ENCODE measurements at regions not wholly inside any gene's neighbourhood (a gene's known extent, or its start where the extent isn't known, plus 50 kb on each side); places are given as distances from the start of the nearest gene placed in this dataset.

DNA sequence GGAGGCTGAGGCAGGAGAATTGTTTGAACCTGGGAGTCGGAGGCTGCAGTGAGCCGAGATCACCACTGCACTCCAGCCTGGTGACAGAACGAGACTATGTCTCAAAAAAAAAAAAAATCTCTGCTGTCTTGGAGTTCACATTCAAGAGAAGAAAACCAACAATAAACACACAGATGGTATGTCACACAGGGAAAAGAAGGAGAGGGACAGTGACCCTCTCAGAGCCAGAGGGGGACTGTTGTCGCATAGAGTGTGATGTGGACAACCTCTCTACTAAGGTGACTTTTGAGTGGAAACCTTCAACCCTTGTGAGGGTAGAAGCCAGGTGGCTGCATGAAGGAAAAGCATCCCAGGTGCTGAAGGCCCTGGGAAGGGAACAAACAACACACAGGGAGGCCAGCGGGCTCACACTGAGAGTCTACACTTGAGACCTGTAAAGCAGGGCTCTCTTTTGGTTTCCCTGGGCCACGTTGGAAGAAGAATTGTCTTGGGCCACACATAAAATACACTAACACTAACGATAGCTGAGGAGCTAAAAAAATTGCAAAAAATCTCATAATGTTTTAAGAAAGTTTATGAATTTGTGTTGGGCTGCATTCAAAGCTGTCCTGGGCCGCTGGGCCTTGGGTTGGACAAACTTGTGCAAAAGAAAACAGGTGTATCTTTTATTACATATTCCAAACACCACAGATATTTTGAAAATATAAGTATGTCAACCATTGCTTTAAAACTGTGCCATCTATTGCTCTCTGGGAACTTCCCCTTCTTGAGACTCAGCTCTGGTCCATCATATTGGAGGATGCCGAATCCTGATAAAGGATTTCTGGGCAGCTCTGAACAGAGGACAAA, 136.0 kb downstream of the DDX1 start:
- TF ChIP-seq TCF4 (CRISPR knock-in tag; IDR thresholded peaks at IDR 0.05; ENCODE audit: borderline replicate concordance) (no peak), RARB (CRISPR knock-in tag; IDR thresholded peaks at IDR 0.05) (no peak), ZFP30 (CRISPR knock-in tag; IDR thresholded peaks at IDR 0.05) (no peak), OSR1 (CRISPR knock-in tag; IDR thresholded peaks at IDR 0.05) (no peak), ESRRG (CRISPR knock-in tag; IDR thresholded peaks at IDR 0.05) (no peak), PPARA (CRISPR knock-in tag; IDR thresholded peaks at IDR 0.05; ENCODE audit: borderline replicate concordance) (no peak), ISL1 (CRISPR knock-in tag; IDR thresholded peaks at IDR 0.05) (no peak), CSDC2 (CRISPR knock-in tag; IDR thresholded peaks at IDR 0.05) (no peak), ZFP3 (CRISPR knock-in tag; IDR thresholded peaks at IDR 0.05) (no peak), ARNTL (CRISPR knock-in tag; IDR thresholded peaks at IDR 0.05; ENCODE audit: borderline replicate concordance, low read depth) (no peak), ZNF565 (CRISPR knock-in tag; conservative IDR thresholded peaks at IDR 0.05; ENCODE audit: low read depth) (no peak), ZNF70 (CRISPR knock-in tag; IDR thresholded peaks at IDR 0.05) (no peak), ZC3H10 (CRISPR knock-in tag; IDR thresholded peaks at IDR 0.05) (no peak), SNAI2 (CRISPR knock-in tag; IDR thresholded peaks at IDR 0.05) (no peak)
- TF ChIP-seq, protein P1, sequence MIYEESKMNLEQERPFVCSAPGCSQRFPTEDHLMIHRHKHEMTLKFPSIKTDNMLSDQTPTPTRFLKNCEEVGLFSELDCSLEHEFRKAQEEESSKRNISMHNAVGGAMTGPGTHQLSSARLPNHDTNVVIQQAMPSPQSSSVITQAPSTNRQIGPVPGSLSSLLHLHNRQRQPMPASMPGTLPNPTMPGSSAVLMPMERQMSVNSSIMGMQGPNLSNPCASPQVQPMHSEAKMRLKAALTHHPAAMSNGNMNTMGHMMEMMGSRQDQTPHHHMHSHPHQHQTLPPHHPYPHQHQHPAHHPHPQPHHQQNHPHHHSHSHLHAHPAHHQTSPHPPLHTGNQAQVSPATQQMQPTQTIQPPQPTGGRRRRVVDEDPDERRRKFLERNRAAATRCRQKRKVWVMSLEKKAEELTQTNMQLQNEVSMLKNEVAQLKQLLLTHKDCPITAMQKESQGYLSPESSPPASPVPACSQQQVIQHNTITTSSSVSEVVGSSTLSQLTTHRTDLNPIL (CRISPR knock-in tag; IDR thresholded peaks at IDR 0.05; ENCODE audit: low read depth), result no peak
- TF ChIP-seq, protein P2, sequence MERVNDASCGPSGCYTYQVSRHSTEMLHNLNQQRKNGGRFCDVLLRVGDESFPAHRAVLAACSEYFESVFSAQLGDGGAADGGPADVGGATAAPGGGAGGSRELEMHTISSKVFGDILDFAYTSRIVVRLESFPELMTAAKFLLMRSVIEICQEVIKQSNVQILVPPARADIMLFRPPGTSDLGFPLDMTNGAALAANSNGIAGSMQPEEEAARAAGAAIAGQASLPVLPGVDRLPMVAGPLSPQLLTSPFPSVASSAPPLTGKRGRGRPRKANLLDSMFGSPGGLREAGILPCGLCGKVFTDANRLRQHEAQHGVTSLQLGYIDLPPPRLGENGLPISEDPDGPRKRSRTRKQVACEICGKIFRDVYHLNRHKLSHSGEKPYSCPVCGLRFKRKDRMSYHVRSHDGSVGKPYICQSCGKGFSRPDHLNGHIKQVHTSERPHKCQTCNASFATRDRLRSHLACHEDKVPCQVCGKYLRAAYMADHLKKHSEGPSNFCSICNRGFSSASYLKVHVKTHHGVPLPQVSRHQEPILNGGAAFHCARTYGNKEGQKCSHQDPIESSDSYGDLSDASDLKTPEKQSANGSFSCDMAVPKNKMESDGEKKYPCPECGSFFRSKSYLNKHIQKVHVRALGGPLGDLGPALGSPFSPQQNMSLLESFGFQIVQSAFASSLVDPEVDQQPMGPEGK (CRISPR knock-in tag; IDR thresholded peaks at IDR 0.05; ENCODE audit: borderline replicate concordance), result no peak
- ATAC-seq, result no peak

DNA sequence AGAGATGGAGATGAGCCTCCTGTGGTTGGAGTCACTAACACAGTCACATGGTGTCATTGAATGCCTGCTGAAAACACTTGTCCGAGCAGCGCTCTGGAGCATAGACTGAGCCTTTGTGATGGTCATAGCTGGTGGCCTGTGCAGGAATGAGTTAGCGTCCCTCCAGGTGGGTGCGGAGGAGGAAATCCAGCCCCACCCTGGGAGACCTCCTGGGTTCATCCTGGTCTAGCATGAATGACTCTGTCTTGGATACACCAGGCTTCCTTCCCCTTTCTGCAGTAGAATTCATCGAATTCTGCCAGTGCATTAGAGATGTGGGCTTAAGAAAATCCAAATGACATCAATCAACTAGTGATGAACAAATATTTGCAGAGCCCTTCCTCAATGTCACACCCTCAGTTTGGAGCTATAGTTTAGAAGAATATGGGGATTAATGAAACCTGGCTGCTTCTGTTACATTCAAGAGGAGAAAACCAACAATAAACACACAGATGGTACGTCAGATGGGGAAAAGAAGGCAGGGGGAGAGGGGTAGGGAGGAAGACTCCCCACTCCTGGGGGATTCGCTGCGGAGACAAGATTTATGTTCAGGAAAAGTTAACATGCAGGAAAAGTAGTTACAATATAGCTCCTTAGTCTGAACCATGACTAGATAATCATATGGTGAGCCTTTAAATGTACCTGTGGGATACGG, 136.7 kb downstream of the DDX1 start:
- no peak for TF ChIP-seq ZC3H10 (CRISPR knock-in tag; IDR thresholded peaks at IDR 0.05)
- TF ChIP-seq ZFP3 (CRISPR knock-in tag; IDR thresholded peaks at IDR 0.05), result no peak
- no peak for TF ChIP-seq ZFP30 (CRISPR knock-in tag; IDR thresholded peaks at IDR 0.05)
- TF ChIP-seq, protein P1 (CRISPR knock-in tag; IDR thresholded peaks at IDR 0.05; ENCODE audit: low read depth), result no peak
- TF ChIP-seq ISL1 (CRISPR knock-in tag; IDR thresholded peaks at IDR 0.05), result no peak
- no peak for TF ChIP-seq RARB (CRISPR knock-in tag; IDR thresholded peaks at IDR 0.05)
- TF ChIP-seq, protein P3, sequence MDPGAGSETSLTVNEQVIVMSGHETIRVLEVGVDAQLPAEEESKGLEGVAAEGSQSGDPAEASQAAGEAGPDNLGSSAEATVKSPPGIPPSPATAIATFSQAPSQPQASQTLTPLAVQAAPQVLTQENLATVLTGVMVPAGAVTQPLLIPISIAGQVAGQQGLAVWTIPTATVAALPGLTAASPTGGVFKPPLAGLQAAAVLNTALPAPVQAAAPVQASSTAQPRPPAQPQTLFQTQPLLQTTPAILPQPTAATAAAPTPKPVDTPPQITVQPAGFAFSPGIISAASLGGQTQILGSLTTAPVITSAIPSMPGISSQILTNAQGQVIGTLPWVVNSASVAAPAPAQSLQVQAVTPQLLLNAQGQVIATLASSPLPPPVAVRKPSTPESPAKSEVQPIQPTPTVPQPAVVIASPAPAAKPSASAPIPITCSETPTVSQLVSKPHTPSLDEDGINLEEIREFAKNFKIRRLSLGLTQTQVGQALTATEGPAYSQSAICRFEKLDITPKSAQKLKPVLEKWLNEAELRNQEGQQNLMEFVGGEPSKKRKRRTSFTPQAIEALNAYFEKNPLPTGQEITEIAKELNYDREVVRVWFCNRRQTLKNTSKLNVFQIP (CRISPR knock-in tag; IDR thresholded peaks at IDR 0.05; ENCODE audit: borderline replicate concordance, low read depth), result no peak
- TF ChIP-seq PPARA (CRISPR knock-in tag; IDR thresholded peaks at IDR 0.05; ENCODE audit: borderline replicate concordance), result no peak
- no peak for ATAC-seq

DNA sequence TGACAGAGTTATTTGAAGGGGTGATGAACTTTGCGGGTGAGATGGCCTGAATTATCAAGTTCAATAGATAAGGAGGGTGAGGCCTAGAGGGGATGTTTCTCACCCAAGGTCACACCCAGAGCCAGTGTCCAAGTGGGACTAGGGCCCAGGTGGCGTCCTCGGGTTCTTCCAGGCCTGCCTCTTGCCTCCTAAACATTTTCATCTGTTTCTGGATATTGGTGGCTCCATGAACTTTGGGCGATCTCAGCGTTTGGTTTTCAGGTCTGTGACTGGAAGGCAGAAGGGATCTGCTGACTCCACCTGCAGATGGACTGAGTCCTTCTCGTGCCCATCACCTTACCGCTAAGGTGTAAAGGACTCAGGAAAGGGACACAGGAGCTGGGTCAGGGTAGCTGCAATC, 137.3 kb downstream of the DDX1 start:
- no peak for TF ChIP-seq RARB (CRISPR knock-in tag; IDR thresholded peaks at IDR 0.05)
- TF ChIP-seq ESRRG (CRISPR knock-in tag; IDR thresholded peaks at IDR 0.05), result no peak
- no peak for TF ChIP-seq GLIS3 (CRISPR knock-in tag; IDR thresholded peaks at IDR 0.05)
- no peak for TF ChIP-seq ISL1 (CRISPR knock-in tag; IDR thresholded peaks at IDR 0.05)
- no peak for TF ChIP-seq ZNF565 (CRISPR knock-in tag; conservative IDR thresholded peaks at IDR 0.05; ENCODE audit: low read depth)
- TF ChIP-seq ZNF8 (CRISPR knock-in tag; IDR thresholded peaks at IDR 0.05), result no peak
- TF ChIP-seq TOX (CRISPR knock-in tag; IDR thresholded peaks at IDR 0.05; ENCODE audit: borderline replicate concordance), result no peak
- TF ChIP-seq, protein P4, sequence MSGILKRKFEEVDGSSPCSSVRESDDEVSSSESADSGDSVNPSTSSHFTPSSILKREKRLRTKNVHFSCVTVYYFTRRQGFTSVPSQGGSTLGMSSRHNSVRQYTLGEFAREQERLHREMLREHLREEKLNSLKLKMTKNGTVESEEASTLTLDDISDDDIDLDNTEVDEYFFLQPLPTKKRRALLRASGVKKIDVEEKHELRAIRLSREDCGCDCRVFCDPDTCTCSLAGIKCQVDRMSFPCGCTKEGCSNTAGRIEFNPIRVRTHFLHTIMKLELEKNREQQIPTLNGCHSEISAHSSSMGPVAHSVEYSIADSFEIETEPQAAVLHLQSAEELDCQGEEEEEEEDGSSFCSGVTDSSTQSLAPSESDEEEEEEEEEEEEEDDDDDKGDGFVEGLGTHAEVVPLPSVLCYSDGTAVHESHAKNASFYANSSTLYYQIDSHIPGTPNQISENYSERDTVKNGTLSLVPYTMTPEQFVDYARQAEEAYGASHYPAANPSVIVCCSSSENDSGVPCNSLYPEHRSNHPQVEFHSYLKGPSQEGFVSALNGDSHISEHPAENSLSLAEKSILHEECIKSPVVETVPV (CRISPR knock-in tag; IDR thresholded peaks at IDR 0.05), result no peak
- TF ChIP-seq, protein P5, sequence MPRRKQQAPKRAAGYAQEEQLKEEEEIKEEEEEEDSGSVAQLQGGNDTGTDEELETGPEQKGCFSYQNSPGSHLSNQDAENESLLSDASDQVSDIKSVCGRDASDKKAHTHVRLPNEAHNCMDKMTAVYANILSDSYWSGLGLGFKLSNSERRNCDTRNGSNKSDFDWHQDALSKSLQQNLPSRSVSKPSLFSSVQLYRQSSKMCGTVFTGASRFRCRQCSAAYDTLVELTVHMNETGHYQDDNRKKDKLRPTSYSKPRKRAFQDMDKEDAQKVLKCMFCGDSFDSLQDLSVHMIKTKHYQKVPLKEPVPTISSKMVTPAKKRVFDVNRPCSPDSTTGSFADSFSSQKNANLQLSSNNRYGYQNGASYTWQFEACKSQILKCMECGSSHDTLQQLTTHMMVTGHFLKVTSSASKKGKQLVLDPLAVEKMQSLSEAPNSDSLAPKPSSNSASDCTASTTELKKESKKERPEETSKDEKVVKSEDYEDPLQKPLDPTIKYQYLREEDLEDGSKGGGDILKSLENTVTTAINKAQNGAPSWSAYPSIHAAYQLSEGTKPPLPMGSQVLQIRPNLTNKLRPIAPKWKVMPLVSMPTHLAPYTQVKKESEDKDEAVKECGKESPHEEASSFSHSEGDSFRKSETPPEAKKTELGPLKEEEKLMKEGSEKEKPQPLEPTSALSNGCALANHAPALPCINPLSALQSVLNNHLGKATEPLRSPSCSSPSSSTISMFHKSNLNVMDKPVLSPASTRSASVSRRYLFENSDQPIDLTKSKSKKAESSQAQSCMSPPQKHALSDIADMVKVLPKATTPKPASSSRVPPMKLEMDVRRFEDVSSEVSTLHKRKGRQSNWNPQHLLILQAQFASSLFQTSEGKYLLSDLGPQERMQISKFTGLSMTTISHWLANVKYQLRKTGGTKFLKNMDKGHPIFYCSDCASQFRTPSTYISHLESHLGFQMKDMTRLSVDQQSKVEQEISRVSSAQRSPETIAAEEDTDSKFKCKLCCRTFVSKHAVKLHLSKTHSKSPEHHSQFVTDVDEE (CRISPR knock-in tag; IDR thresholded peaks at IDR 0.05), result no peak
- no peak for TF ChIP-seq OSR1 (CRISPR knock-in tag; IDR thresholded peaks at IDR 0.05)
- ATAC-seq, result no peak
